GOT3 (cell line): ENCODE measurements at regions not wholly inside any gene's neighbourhood (a gene's known extent, or its start where the extent isn't known, plus 50 kb on each side); places are given as distances from the start of the nearest gene placed in this dataset.
"Not testable (repeated sequence)": the region's sequence is repeated elsewhere in the genome, so short reads cannot be mapped to it uniquely, and the experiment has no call there.

Experiments
- DNase-seq: peaks from one replicate; lab custom pipeline; 2025; ENCODE audit warnings: mixed read lengths; lab: John Stamatoyannopoulos, UW

GRCh38 chr12:73210548-73211204 lies 938.5 kb downstream of the TRHDE start:
- no peak for DNase-seq

GRCh38 chr12:73220951-73221350 lies 948.8 kb downstream of the TRHDE start:
- peak; percentile 50 for DNase-seq

GRCh38 chr12:73221398-73221797 lies 949.2 kb downstream of the TRHDE start:
- DNase-seq, result no peak

GRCh38 chr12:73221836-73222235 lies 949.7 kb downstream of the TRHDE start:
- no peak for DNase-seq

- peak; percentile 53 for DNase-seq
Observed at GRCh38 chr12:73225371-73225937, 953.3 kb downstream of the TRHDE start.

- DNase-seq, result no peak
Observed at GRCh38 chr12:73225941-73226340, 953.8 kb downstream of the TRHDE start.

GRCh38 chr12:73226593-73226992 lies 954.4 kb downstream of the TRHDE start:
- DNase-seq, result no peak

- DNase-seq, result not testable (repeated sequence)
Observed at GRCh38 chr12:73228828-73229227, 956.7 kb downstream of the TRHDE start.

- DNase-seq, result no peak
Observed at GRCh38 chr12:73235387-73235786, 963.2 kb downstream of the TRHDE start.

GRCh38 chr12:73240110-73240509 lies 967.9 kb downstream of the TRHDE start:
- no peak for DNase-seq

GRCh38 chr12:73262788-73263381 lies 990.7 kb downstream of the TRHDE start:
- no peak for DNase-seq

- DNase-seq, result no peak
Observed at GRCh38 chr12:73266206-73266605, 994.0 kb downstream of the TRHDE start.

GRCh38 chr12:73274976-73275375 lies 1002.8 kb downstream of the TRHDE start:
- no peak for DNase-seq

- DNase-seq, result no peak
Observed at GRCh38 chr12:73277971-73278370, 1005.8 kb downstream of the TRHDE start.

GRCh38 chr12:73301530-73301929 lies 1029.4 kb downstream of the TRHDE start:
- DNase-seq, result no peak

GRCh38 chr12:73307260-73307659 lies 1035.1 kb downstream of the TRHDE start:
- DNase-seq, result no peak

GRCh38 chr12:73308079-73308478 lies 1035.9 kb downstream of the TRHDE start:
- DNase-seq, result no peak

GRCh38 chr12:73308747-73309146 lies 1036.6 kb downstream of the TRHDE start:
- no peak for DNase-seq

- DNase-seq, result no peak
Observed at GRCh38 chr12:73321319-73321718, 1049.1 kb downstream of the TRHDE start.

GRCh38 chr12:73321776-73322175 lies 1049.6 kb downstream of the TRHDE start:
- no peak for DNase-seq

- no peak for DNase-seq
Observed at GRCh38 chr12:73330584-73331351, 1058.6 kb downstream of the TRHDE start.

GRCh38 chr12:73341559-73342247 lies 1069.5 kb downstream of the TRHDE start:
- no peak for DNase-seq
